H9 (cell line): ENCODE measurements at regions not wholly inside any gene's neighbourhood (a gene's known extent, or its start where the extent isn't known, plus 50 kb on each side); places are given as distances from the start of the nearest gene placed in this dataset.

Experiments
- DNase-seq: peaks from one replicate; pipeline ENCODE4 v3.0.0-alpha.2; 2017
- H2AFZ ChIP-seq: one replicate; pipeline ENCODE4 v1.6.1; 2013; ENCODE audit warnings: mild to moderate bottlenecking, low read length, control low read depth, moderate library complexity
- H2AK5ac ChIP-seq: 2 replicates; pipeline ENCODE4 v1.6.1; 2013; ENCODE audit warnings: low read length, control low read depth, mixed read lengths; ENCODE audit not compliant: insufficient read length
- H2BK120ac ChIP-seq: one replicate; pipeline ENCODE4 v1.6.1; 2013; ENCODE audit warnings: low read depth, mild to moderate bottlenecking, low read length, control low read depth, inconsistent platforms; ENCODE audit not compliant: poor library complexity, severe bottlenecking
- H2BK12ac ChIP-seq: 2 replicates; pipeline ENCODE4 v1.6.1; 2013; ENCODE audit warnings: low read length, control low read depth, mixed read lengths, low read depth; ENCODE audit not compliant: insufficient read length
- H2BK15ac ChIP-seq: 2 replicates; pipeline ENCODE4 v1.6.1; 2013; ENCODE audit warnings: low read depth, low read length, control low read depth
- H2BK20ac ChIP-seq: one replicate; pipeline ENCODE4 v1.6.1; 2013; ENCODE audit warnings: low read depth, mild to moderate bottlenecking, low read length, control low read depth, inconsistent platforms; ENCODE audit not compliant: poor library complexity, severe bottlenecking
- H2BK5ac ChIP-seq: 2 replicates; pipeline ENCODE4 v1.6.1; 2013; ENCODE audit warnings: low read length, control low read depth, mixed read lengths; ENCODE audit not compliant: insufficient read length
- H3K14ac ChIP-seq: 2 replicates; pipeline ENCODE4 v1.6.1; 2013; ENCODE audit warnings: low read length, control low read depth; ENCODE audit not compliant: insufficient read depth
- H3K18ac ChIP-seq: 2 replicates; pipeline ENCODE4 v1.6.1; 2013; ENCODE audit warnings: low read depth, mild to moderate bottlenecking, mixed read lengths, low read length, control low read depth; ENCODE audit not compliant: insufficient read length
- H3K23ac ChIP-seq: 2 replicates; pipeline ENCODE4 v1.6.1; 2013; ENCODE audit warnings: low read length, control low read depth, mixed read lengths, low read depth; ENCODE audit not compliant: insufficient read length
- H3K23me2 ChIP-seq: 2 replicates; pipeline ENCODE4 v1.6.1; 2013; ENCODE audit warnings: low read depth, mild to moderate bottlenecking, mixed read lengths, low read length, control low read depth; ENCODE audit not compliant: insufficient read length, poor library complexity, severe bottlenecking
- H3K27ac ChIP-seq: 2 replicates; pipeline ENCODE4 v1.5.1; 2013; ENCODE audit warnings: low read length, control low read depth, mixed read lengths, low read depth; ENCODE audit not compliant: insufficient read length
- H3K27me3 ChIP-seq: 2 replicates; pipeline ENCODE4 v1.6.1; 2013; ENCODE audit warnings: low read length, control low read depth, inconsistent platforms; ENCODE audit not compliant: insufficient read depth
- H3K4ac ChIP-seq: 2 replicates; pipeline ENCODE4 v1.6.1; 2013; ENCODE audit warnings: low read depth, mild to moderate bottlenecking, control low read depth, inconsistent platforms, low read length, moderate library complexity
- H3K4me1 ChIP-seq: 2 replicates; pipeline ENCODE4 v1.6.1; 2013; ENCODE audit warnings: low read length, control low read depth, inconsistent platforms; ENCODE audit not compliant: insufficient read depth
- H3K4me2 ChIP-seq: 2 replicates; pipeline ENCODE4 v1.6.1; 2013; ENCODE audit warnings: low read length, control low read depth, mixed read lengths; ENCODE audit not compliant: insufficient read length, insufficient read depth
- H3K56ac ChIP-seq: 2 replicates; pipeline ENCODE4 v1.6.1; 2013; ENCODE audit warnings: low read depth, mild to moderate bottlenecking, mixed read lengths, low read length, control low read depth; ENCODE audit not compliant: insufficient read length
- H3K79me1 ChIP-seq: 2 replicates; pipeline ENCODE4 v1.6.1; 2013; ENCODE audit warnings: low read depth, mild to moderate bottlenecking, moderate library complexity, low read length, control low read depth, inconsistent platforms; ENCODE audit not compliant: insufficient read depth, poor library complexity, severe bottlenecking
- H3K79me2 ChIP-seq: 2 replicates; pipeline ENCODE4 v1.6.1; 2013; ENCODE audit warnings: low read length, control low read depth, inconsistent platforms; ENCODE audit not compliant: insufficient read depth
- H3K9ac ChIP-seq: 2 replicates; pipeline ENCODE4 v1.6.1; 2013; ENCODE audit warnings: low read length, control low read depth, mixed read lengths; ENCODE audit not compliant: insufficient read length; ENCODE audit errors: extremely low read depth
- H3K9me3 ChIP-seq: one replicate; pipeline ENCODE4 v1.6.1; 2013; ENCODE audit warnings: low read depth, low read length, inconsistent platforms; ENCODE audit not compliant: control insufficient read depth
- H3T11ph ChIP-seq: one replicate; pipeline ENCODE4 v1.6.1; 2013; ENCODE audit warnings: mild to moderate bottlenecking, low read length, control low read depth, inconsistent platforms
- H4K20me1 ChIP-seq: one replicate; pipeline ENCODE4 v1.6.1; 2013; ENCODE audit not compliant: control insufficient read depth, insufficient read length, insufficient read depth
- H4K5ac ChIP-seq: 2 replicates; pipeline ENCODE4 v1.6.1; 2013; ENCODE audit warnings: low read depth, mild to moderate bottlenecking, mixed read lengths, low read length, control low read depth; ENCODE audit not compliant: insufficient read length
- H4K8ac ChIP-seq: replicated peaks from 2 replicates; pipeline ENCODE4 v1.6.1; 2013; ENCODE audit warnings: low read length, control low read depth, mixed read lengths, low read depth; ENCODE audit not compliant: insufficient read length
- H4K91ac ChIP-seq: 2 replicates; pipeline ENCODE4 v1.6.1; 2013; ENCODE audit warnings: low read depth, mild to moderate bottlenecking, moderate library complexity, mixed read lengths, low read length, control low read depth; ENCODE audit not compliant: insufficient read length
- H3K27ac Mint-ChIP-seq, 3 experiments: 2 replicates in 2 of 3; 3 replicates in 1 of 3; pipeline ENCODE4 v1.8.0; 2020 to 2021; ENCODE audit warnings: mixed read lengths in 3 of 3, mild to moderate bottlenecking in 1 of 3, moderate library complexity in 1 of 3
- H3K27me3 Mint-ChIP-seq: 2 replicates; pipeline ENCODE4 v1.8.0; 2021; ENCODE audit warnings: low read depth, mild to moderate bottlenecking, moderate library complexity, mixed read lengths
- H3K36me3 Mint-ChIP-seq, 3 experiments: 2 replicates in 2 of 3; 3 replicates in 1 of 3; pipeline ENCODE4 v1.8.0; 2020 to 2021; ENCODE audit warnings: low read depth in 3 of 3, mixed read lengths in 3 of 3; ENCODE audit not compliant: insufficient read depth in 1 of 3
- H3K4me1 Mint-ChIP-seq, 2 experiments: 2 replicates each; pipeline ENCODE4 v1.8.0; 2020; ENCODE audit warnings: mixed read lengths in 2 of 2
- H3K4me3 Mint-ChIP-seq, 2 experiments: 2 replicates in 1 of 2; 3 replicates in 1 of 2; pipeline ENCODE4 v1.8.0; 2020 to 2021; ENCODE audit warnings: mild to moderate bottlenecking in 2 of 2, mixed read lengths in 2 of 2, moderate library complexity in 1 of 2
- H3K9me3 Mint-ChIP-seq, 2 experiments: 2 replicates in 1 of 2; 3 replicates in 1 of 2; pipeline ENCODE4 v1.8.0; 2020; ENCODE audit warnings: mild to moderate bottlenecking in 2 of 2, mixed read lengths in 2 of 2, moderate library complexity in 1 of 2
- WGBS: extraction: QIAGEN DNeasy Blood & Tissue Kit; methylation state at CpG from one replicate; pipeline ENCODE4 v1.1.7; 2013; ENCODE audit warnings: missing lambda C conversion rate, low lambda C conversion rate, mixed read lengths; ENCODE audit not compliant: insufficient read length; ENCODE audit errors: extremely low coverage; 5-methylcytosine and 5-hydroxymethylcytosine counted together
- TF ChIP-seq, protein P1 (sequence below): fragments of 200-600 bp; sonication (generic); conservative IDR thresholded peaks from 3 replicates; pipeline ENCODE4 v1.8.0; 2021; ENCODE audit warnings: antibody characterized with exemption, mild to moderate bottlenecking

DNA sequence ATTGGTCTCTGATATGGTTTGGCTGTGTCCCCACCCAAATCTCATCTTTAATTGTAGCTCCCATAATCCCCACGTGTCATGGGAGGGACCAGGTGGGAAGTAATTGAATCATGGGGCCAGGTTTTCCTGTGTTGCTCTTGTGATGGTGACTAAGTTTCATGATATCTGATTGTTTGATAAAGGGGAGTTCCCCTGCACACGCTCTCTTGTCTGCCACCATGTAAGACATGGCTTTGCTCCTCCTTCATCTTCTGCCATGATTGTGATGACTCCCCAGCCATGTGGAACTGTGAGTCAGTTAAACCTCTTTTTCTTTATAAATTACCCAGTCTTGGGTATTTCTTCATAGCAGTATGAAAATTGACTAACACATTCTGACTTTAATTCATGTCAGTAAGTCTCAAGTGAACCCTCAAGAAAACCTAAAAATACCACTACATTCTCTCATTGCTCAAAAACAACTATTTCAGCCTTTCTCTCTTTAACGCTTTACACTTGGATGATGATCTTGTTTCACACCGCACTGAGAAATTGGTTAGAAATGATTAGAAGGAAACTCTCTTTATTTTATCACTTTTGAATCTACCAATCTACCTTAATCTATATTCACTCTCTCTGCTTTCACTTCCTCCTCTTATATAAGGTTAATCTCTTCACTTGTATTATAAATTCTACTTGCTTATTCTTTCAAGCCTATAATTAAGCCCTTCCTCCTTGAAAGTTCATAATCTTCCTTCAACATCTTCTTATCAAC lies 110.1 kb downstream of the GALR1 start:
- TF ChIP-seq, protein P1, sequence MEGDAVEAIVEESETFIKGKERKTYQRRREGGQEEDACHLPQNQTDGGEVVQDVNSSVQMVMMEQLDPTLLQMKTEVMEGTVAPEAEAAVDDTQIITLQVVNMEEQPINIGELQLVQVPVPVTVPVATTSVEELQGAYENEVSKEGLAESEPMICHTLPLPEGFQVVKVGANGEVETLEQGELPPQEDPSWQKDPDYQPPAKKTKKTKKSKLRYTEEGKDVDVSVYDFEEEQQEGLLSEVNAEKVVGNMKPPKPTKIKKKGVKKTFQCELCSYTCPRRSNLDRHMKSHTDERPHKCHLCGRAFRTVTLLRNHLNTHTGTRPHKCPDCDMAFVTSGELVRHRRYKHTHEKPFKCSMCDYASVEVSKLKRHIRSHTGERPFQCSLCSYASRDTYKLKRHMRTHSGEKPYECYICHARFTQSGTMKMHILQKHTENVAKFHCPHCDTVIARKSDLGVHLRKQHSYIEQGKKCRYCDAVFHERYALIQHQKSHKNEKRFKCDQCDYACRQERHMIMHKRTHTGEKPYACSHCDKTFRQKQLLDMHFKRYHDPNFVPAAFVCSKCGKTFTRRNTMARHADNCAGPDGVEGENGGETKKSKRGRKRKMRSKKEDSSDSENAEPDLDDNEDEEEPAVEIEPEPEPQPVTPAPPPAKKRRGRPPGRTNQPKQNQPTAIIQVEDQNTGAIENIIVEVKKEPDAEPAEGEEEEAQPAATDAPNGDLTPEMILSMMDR = no peak
- peaks cover 3 to 10% (median 9%) of the 10 kb centered on the region in 3 experiments for H3K36me3 Mint-ChIP-seq

More for the DNA sequence above, 110.1 kb downstream of the GALR1 start:
- Histone ChIP-seq H4K91ac (no peak overlapping the region), H3K27ac (no peak overlapping the region), H3K18ac (no peak overlapping the region), H3T11ph (no peak overlapping the region), H3K79me1 (no peaks in the 10 kb centered on the region), H2BK12ac (no peak overlapping the region), H3K14ac (no peak overlapping the region), H4K20me1 (no peaks in the 10 kb centered on the region), H3K4ac (no peak overlapping the region), H3K9me3 (no peaks in the 10 kb centered on the region), H3K27me3 (no peaks in the 10 kb centered on the region), H2BK20ac (no peak overlapping the region), H2AFZ (no peak overlapping the region), H3K56ac (no peak overlapping the region), H4K8ac (no peak overlapping the region), H3K23me2 (no peaks in the 10 kb centered on the region), H2BK120ac (no peak overlapping the region), H2BK15ac (no peak overlapping the region), H3K4me2 (no peak overlapping the region), H3K23ac (no peak overlapping the region), H3K9ac (no peak overlapping the region), H3K4me1 (no peaks in the 10 kb centered on the region), H4K5ac (no peak overlapping the region), H2AK5ac (no peak overlapping the region), H3K79me2 (no peaks in the 10 kb centered on the region), H2BK5ac (no peak overlapping the region)
- H3K4me1 Mint-ChIP-seq = no peaks in the 10 kb centered on the region
- peaks cover 19 to 34% of the 10 kb centered on the region in 2 experiments for H3K9me3 Mint-ChIP-seq
- WGBS = no CpG with 5 or more reads among the region's 4 CpGs
- peaks cover 9% of the 10 kb centered on the region for H3K27me3 Mint-ChIP-seq
- no peak for DNase-seq
- no peak overlapping the region for H3K4me3 Mint-ChIP-seq
- no peak overlapping the region for H3K27ac Mint-ChIP-seq
